ENCODE measurements at regions not wholly inside any gene's neighbourhood (a gene's known extent, or its start where the extent isn't known, plus 50 kb on each side); places are given as distances from the start of the nearest gene placed in this dataset.
A peak's percentile ranks its signal among the peaks of the same experiment; 100 is the strongest.

DNA sequence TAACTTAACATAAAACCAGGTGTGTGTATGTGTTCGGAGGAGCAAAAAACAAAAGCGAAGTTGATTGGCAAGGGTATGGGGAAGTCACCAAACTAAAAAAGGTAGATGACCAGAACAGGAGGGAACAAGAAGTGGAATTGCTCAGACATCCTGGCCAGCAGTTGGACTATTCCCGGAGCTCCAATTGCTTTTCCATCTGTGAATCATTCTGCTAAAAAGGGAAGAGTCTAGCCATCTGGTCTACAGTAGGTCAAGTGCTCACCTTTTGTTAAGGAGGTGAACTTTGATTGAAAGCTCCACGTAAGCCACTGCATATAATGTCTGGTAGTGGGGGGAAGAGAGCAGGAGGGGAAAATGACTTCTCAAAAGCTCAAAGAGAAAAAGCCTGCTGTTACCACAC, 50.0 kb upstream of the BET1 start:
- DNase-seq (ENCODE audit: low read depth) = no peak

DNA sequence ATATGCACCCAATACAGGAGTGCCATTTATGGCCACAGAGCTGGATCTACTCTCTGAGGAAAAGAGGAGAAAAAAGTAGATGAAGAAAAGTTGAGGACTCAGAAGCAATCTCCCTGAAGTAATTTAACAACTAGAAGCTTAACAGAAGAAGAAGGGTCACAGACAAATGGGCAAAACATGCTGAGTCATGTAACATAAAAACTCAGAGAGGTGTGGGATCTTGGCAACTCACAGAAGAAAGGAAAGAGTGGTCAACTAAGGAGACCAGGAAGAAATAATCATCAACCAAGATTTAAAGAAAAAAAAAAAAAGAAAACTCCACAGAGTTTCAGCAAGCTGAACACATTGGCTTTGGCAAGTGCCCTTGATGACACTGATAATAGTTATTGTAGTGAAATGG, 51.8 kb upstream of the BET1 start:
- DNase-seq (ENCODE audit: low read depth) = no peak

DNA sequence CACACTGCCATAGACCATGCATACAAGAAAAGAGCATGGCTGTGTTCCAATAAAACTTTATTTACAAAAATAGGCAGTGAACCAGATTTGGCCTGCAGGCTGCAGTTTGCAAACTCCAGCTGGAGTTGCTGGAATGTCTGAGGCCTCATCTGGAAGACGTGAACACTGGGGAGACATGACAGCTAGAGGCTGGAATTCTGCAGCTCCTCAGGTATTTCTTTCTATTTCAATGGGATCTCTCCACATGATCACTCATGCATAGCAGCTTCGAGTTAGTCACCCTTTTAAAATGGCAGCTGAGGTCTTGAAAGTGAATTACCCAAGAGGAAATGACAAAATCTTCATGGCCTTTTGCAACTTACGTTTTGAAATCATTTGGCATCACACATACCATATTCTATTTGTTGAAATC, 52.6 kb upstream of the BET1 start:
- no peak for DNase-seq (ENCODE audit: low read depth)

DNA sequence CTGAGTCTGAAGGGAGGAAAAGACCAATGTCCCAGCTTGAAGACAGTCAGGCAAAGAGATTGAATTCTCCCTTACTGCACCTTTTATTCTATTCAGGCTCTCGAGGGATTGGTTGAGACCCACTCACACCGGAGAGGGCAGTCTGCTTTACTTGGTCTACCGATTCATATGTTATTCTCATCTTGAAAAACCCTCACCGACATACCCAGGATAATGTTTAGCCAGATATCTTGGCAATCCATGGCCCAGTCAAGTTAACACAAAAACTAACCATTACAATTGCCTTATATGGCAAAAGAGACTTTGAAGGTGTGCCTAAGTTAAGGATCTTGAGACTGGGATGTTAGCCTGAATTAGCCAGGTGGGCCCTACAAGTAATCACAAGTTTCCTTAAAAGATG, 53.8 kb upstream of the BET1 start:
- DNase-seq (ENCODE audit: low read depth) = no peak

DNA sequence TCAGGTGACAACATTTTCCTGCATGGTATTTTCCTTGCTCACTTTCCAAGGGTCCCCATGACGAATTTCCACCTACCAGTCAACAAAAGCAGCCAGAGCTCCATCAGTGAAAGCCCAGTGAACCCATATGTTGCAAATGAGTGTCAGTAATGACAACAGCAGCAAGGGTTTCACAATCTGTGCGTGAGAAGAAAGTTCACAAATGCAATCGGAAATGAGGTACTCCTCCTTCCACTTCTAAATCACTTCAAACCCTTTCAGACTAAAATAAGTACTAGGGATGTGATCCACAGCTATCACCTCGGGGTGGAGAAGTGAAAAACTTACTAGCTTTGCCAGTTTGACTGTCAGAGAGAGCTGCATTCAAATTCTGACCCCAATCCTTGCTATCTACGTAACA, 55.6 kb upstream of the BET1 start:
- no peak for DNase-seq (ENCODE audit: low read depth)

DNA sequence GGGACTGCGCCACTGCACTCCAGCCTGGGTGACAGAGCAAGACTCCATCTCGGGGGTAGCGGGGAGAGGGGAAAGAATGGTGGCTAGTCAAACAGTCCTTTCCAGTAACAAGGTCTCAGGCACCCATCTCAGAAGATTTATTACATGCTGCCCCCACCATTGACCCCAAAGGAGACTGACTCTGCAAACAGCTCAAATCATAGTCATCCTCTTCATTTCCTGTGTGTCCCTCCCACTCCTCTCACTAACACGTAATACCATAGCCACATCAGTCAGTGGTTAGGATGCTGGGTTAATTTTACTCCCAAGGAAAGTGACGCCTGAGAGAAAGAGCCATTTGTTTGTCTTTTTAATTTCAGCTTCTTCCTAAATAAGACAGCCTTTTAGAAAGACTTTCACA, 56.6 kb upstream of the BET1 start:
- no peak for DNase-seq (ENCODE audit: low read depth)

DNA sequence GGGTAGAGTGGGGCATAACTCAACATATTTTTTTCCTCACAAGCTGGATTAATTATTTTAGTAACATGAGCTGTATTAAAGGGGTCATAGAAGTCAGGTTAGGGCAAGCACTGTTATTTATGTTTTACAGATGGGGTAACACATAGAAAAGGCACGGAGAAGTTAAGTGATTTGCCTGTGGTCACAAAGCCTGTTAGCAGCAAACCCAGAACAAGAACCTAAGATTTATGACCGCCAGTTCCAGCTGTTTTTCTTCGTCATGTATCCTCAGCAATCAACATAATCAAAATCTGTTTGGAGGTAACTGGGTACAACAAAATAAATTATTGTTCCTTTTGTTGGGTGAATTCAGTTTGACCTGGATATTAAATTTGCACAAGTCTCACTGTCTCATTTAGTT, 57.2 kb upstream of the BET1 start:
- DNase-seq (ENCODE audit: low read depth) = no peak

DNA sequence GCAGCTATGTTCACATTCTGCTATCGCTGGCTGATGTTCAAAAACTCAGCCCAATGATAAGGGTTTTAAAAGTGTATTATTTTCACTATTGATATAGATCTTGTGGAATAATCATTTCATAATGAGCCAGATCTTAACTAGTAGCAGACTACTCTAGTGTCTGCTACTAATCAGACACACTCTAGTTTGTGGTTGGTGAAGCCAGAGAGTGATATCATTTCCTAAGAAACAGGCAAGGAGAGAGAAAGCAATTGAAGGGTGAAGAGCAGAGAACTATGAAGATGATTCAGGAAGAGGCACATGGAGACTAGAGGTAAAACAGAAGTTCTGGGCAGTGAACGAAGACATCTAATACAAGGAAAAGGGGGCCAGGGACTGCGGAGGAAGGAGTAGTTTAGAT, 58.2 kb upstream of the BET1 start:
- DNase-seq (ENCODE audit: low read depth) = no peak

DNA sequence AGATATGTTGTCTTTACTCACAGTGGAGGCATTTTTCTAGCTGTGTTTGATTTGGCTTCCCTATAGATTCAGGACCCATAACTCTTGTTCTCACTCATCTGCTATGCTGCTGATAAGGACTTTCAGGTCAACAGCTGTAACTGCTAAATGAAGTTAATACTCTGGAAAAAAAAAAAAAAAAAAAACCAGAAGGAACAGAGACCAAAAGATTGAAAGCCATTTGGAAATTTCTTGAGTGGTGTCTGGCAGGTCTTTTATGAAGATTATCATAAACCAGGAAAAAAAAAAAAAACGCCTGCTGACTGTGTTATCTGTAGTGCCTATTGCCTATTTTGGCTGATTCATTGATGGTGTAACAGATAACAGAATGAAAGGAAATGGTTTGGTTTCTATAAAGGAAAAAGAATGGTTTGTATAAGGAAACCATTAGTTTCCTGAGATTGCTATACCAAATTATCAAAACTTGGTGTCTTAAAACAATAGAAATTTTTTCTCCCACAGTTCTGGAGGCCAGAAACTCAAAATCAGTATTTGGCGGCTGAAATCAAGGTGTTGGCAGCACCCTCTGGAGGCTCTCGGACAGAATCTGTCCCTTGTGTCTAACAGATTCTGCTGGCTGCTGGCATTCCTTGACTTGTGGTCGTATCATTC, 60.5 kb upstream of the BET1 start:
- DNase-seq (ENCODE audit: low read depth) = no peak

DNA sequence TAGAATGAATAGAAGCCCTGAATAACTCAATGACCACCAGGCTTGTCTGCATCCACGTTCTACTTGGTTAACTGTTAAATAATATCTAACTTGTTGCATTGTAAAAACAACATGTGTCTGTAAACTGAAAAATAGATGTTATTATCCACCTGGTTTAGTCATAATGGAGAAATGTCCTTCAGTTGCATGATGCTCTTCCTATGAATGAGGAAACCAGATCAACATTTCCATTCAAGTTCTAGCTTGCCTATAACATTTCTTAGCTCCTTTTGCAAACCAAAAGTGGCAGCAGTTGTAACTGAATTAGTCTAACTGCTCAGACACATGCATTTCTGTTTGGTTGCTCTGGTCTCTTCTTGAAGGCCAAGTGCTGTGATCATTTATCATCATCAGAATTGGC, 62.9 kb upstream of the BET1 start:
- no peak for DNase-seq (ENCODE audit: low read depth)

DNA sequence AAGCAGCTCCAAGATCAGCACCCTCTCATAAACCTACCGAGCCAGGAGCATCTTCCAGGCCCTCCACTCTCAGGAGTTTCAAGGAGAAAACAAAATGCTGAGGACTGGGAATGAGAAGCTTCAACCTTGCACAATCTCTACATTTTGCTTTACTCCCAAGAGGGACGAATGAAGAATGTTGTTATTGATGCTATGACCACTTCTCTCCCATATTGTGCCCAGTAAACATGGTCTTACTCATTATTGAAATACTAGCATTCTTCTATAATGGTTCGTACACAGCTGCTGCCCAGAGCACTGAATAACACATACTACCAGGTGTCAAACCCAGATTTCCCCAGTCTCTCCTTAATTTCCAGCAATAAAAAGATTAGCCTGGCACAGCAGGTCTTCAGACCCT, 63.4 kb upstream of the BET1 start:
- DNase-seq (ENCODE audit: low read depth) = no peak

DNA sequence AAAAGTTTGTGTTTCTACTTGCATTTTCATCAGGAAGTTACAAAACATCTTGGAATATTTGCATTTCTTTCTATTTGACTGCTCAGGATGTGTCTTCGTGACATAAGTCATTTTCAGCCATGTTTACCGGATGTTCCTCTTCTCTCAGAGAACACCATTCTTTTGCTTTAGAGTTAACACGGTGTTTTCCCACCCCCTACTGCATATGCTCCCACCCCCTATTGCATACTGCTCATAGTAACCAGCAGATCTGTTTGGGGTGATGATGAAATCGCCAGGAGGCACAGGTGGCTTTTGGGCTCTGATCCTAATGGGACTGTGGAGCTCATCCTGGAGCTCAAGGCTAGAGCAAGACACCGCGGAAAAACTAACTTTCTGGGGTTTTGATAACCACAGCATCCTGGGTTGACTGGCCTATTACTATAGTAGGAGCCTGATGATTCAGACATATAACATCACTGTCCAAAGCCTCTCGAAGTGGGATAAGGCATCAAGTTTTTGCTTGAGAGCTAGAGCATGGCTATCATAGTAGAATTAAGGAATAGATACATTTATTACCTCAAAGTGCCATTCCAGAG, 65.1 kb upstream of the BET1 start:
- DNase-seq (ENCODE audit: low read depth) = no peak

DNA sequence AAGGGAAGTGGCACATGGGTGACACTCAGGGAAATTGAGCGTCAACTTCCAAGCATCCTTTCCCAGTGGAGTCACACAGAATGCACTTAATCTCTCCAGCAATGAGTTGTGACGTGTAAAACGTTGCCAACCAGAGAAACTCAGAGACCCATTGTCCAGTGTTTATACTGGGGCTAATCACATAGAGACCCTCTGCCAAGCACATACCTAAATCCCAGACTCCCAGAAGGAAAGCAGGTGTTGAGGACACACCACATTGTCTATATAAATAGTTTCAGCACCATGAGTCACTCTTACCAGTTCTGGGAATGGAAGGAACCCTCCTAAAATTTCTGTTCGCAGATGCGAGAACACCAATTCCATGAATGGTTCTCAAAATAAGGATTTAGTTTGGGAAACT, 76.4 kb upstream of the BET1 start:
- no peak for DNase-seq (ENCODE audit: low read depth)

DNA sequence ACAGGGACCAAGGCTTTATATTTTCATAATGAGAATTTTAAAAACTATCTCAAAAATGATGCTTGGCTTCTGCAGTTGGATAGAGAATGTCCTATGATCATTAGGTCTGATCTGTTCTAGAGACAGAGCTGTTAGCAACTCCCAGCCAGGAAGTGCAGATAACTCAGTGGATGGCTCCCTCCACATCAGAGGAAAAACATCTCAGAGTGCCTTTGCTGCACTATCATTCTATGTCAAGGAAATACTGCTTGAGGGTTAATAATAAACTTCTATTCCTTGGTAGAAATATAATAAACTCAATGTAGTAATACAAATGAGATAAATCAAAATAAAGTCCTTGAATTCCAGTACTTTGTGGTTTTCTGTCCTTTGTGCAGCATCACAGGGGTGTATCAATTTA, 78.0 kb upstream of the BET1 start:
- no peak for DNase-seq (ENCODE audit: low read depth)

DNA sequence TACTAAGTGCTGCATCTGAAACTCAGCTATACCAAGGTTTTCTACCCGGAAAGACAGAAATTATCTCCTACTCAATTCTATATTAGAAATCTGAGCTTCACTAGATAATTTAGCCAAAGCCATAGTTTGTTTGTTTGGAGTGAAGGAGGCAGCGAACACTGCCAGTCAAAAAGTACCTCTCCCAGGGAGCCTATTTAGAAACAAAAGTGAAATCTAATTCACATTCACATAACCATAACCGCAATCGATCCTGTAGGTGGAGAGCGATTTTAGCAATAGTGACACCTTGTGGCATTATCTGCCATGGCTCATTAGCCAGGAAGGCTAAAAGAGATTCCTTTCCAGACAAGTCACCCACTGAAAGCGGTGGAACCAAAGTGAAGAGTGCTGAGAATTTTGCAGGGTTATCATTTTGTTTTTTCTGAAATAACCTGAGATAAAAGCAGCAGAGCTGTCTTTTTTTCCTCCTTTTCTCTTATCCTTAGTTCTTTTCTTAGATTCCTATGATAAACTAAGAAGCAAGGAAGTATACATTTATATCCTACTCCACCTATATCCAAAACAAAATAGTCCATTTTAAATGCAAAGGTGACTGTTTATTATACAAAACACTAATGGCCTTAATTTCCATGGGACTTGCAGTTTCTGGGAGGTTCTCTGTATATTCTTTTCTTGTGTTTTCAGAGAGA, 83.7 kb upstream of the BET1 start:
- peak; percentile 7 for DNase-seq (ENCODE audit: low read depth)

DNA sequence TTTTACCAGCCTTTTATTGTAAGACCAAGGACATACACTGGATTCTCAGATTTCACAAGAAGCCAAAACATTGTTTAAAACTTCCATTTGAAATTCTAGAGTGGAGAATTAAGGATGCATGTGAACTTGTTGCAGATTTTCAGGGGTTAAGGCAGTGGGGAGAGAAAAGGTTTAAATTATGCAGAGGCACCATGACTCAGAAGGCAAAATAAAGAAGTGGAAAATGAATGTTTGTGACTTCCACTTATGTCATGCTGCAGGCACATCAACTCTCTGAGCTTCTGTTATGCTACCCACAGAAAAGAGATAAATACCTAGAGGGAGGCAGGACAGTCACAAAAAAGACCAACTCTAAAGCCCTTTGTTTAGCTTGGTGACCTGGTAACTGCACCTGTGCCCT, 84.4 kb upstream of the BET1 start:
- DNase-seq (ENCODE audit: low read depth) = no peak

DNA sequence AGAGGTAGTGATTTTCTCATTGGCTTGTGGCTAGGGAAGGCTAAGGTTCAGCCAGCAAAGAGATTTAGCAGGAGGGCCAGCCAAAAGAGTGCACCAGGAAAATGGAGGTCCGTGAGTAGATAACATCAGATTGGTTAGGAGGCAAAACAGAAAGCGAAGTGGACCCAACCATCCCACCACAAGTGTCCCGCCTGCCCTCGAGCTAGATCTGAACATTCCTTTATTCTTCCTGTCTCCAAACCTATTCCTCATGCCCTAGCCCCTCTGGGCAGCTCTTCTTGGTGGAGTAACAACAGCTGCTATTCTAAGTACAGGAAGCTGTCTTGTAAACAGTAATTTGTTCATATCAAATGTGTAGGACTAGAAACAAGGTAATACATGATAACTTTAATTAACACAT, 85.7 kb upstream of the BET1 start:
- DNase-seq (ENCODE audit: low read depth) = no peak

DNA sequence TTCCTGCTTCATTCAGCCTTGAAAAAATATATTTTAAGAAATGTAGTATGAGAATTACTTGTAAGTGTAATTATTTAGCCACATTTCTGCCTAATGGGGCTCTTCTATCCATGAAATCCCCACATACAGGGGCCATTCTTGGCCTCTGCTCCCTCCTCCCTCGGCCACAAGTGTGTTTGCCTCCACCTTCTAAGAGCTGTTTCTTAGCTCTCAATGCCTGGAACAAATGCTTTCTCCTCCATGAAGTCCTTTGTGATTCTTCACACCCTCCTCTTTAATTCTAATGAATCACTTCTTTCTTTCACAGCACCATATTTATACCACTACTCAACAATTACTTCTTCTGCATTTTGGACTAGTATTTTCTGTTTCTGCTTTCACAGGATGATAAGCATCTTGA, 88.8 kb upstream of the BET1 start:
- no peak for DNase-seq (ENCODE audit: low read depth)

DNA sequence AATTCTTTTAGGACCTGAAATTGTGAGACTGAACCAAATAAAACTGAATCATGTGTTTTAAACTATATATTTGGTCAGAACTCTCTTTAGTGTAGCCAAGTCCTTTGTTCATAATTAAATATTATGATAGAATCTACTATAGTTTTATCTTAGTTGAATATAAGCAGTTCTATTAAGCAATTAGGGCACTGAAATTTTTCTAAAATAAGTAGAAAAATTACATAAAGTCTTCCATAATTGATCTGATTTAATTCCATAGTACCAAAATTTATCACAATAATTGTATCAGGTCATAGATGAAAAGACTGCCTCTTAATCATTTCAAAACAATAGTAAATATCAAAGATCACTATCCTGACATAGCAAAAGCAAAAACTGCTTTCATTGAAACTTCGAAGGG, 90.1 kb upstream of the BET1 start:
- no peak for DNase-seq (ENCODE audit: low read depth)

DNA sequence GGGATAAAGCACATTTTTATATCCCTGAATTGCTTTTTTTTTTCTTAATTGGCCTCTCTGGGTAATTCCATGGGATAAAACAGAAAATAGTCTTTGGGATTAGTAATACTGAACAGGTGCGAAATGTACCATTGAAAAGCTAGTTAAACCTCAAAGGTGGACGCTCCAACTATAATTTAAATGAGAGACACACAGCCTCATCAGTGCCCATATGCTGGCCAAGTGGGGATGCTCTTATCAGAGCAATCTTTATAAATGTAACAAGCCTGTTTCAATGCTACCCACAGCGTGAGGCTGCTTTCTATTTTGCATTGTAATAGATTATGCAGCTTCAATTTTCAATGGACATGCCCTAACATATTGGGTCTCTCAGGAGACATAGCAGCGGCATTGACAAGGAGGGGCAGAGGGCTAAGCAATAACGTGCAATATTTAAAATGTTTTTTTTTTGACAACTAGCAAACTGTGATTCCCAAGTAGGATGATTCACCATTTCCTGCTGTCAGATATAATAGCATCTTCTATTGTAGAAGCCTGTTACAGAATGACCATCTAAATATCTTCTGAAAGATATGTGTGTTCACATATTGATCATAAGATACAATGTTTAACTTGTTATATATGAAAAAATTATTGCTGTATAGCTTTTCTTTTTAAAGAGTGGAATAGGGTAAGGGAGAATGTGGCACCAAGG, 91.3 kb upstream of the BET1 start:
- DNase-seq (ENCODE audit: low read depth) = no peak

DNA sequence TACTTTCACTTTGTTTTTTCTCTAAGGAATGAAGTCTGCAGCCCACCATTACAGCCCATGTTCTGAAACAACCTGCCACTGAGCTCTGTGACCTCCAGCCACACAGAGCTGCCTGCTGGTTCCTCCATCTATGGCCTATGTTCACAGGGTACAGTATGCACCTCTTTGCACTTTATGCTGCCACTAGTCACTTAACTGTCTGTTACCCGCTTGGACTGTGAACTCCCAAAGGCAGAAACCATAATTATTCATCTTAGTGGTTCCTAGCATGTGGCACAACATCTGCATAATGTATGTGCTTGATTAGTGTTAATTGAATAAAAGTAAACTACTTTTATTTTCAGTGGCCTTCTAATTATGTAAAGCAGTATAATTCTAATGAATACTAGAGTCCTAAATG, 95.5 kb upstream of the BET1 start:
- no peak for DNase-seq (ENCODE audit: low read depth)

DNA sequence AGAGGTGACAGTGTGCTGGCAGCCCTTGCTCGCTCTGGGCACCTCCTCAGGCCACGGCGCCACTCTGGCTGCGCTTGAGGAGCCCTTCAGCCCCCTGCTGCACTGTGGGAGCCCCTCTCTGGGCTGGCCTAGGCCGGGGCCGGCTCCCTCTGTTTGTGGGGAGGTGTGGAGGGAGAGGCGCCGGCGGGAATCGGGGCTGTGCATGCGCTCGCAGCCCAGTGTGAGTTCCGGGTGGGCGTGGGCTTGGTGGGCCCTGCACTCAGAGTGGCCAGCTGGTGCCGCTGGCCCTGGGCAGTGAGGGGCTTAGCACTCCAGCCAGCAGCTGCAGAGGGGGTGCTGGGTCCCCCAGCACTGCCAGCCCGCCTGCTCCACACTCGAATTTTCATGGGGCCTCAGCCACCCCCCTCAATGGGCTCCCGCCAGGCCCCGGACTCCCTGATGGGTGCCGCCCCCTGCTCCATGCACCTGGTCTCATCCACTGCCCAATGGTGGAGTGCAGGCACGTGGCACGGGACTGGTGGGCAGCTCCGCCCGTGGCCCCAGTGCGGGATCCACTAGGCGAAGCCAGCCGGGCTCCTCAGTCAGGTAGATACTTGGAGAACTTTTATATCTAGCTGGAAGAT, 96.7 kb upstream of the BET1 start:
- DNase-seq (ENCODE audit: low read depth) = no peak

DNA sequence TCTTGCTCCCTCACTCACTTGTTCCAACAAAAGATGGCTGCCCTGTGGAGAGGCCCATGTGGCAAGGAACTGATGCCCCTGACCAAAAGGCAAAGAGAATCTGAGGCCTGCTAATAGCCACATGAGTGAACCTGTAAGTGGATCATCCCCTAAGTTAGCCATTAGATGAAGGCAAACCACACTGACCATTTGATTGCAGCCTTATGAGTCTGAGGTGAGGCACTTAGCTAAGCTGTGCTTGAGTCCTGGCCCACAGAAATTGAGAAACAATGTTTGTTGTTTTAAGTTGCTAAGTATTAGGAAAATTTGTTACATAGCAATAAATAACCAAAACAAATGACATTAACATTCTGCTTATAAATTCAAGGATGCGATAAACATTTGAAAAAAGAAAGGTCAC, 100.1 kb upstream of the BET1 start:
- no peak for DNase-seq (ENCODE audit: low read depth)
